Neural progenitor cell (in vitro differentiated cells): ENCODE measurements at regions not wholly inside any gene's neighbourhood (a gene's known extent, or its start where the extent isn't known, plus 50 kb on each side); places are given as distances from the start of the nearest gene placed in this dataset.

ENCODE experiments used
- DNase-seq: peaks from one replicate; pipeline ENCODE4 v3.0.0-alpha.2; 2016; ENCODE audit warnings: low spot score
- H2AFZ ChIP-seq: fragments of 200-600 bp; sonication (generic); replicated peaks from 2 replicates; pipeline ENCODE4 v1.6.1; 2016; ENCODE audit warnings: antibody characterized with exemption
- H3F3A ChIP-seq: fragments of 200-600 bp; sonication (generic); 2 replicates; pipeline ENCODE4 v1.6.1; 2016; ENCODE audit warnings: antibody characterized with exemption, low read depth
- H3K27ac ChIP-seq: fragments of 200-600 bp; sonication (generic); 2 replicates; pipeline ENCODE4 v1.5.1; 2016; ENCODE audit warnings: mild to moderate bottlenecking
- H3K27me3 ChIP-seq: fragments of 200-600 bp; sonication (generic); 2 replicates; pipeline ENCODE4 v1.6.1; 2016; ENCODE audit warnings: mild to moderate bottlenecking, moderate library complexity
- H3K36me3 ChIP-seq: fragments of 200-600 bp; sonication (generic); 2 replicates; pipeline ENCODE4 v1.5.1; 2016
- H3K4me1 ChIP-seq: fragments of 200-600 bp; sonication (generic); 2 replicates; pipeline ENCODE4 v1.6.1; 2016; ENCODE audit warnings: mixed run types
- H3K4me2 ChIP-seq: fragments of 200-600 bp; sonication (generic); 2 replicates; pipeline ENCODE4 v1.6.1; 2016
- H3K4me3 ChIP-seq: fragments of 200-600 bp; sonication (generic); 2 replicates; pipeline ENCODE4 v1.5.1; 2016
- H3K79me2 ChIP-seq: fragments of 200-600 bp; sonication (generic); 2 replicates; pipeline ENCODE4 v1.6.1; 2016; ENCODE audit warnings: low read depth
- H3K9ac ChIP-seq: fragments of 200-600 bp; sonication (generic); 2 replicates; pipeline ENCODE4 v1.6.1; 2016
- H3K9me3 ChIP-seq: fragments of 200-600 bp; sonication (generic); 2 replicates; pipeline ENCODE4 v1.5.1; 2016; ENCODE audit warnings: low read depth
- H4K20me1 ChIP-seq: fragments of 200-600 bp; sonication (generic); 2 replicates; pipeline ENCODE4 v1.6.1; 2016; ENCODE audit warnings: low read depth
- H3K27ac Mint-ChIP-seq: 3 replicates; pipeline ENCODE4 v1.8.0; 2021; ENCODE audit warnings: mixed read lengths
- H3K27me3 Mint-ChIP-seq: 2 replicates; pipeline ENCODE4 v1.8.0; 2022; ENCODE audit warnings: low read depth, mild to moderate bottlenecking, inconsistent platforms, moderate library complexity, mixed read lengths; ENCODE audit not compliant: insufficient read depth
- H3K36me3 Mint-ChIP-seq: 3 replicates; pipeline ENCODE4 v1.8.0; 2021; ENCODE audit warnings: mixed read lengths
- H3K4me1 Mint-ChIP-seq: 3 replicates; pipeline ENCODE4 v1.8.0; 2021; ENCODE audit warnings: mixed read lengths
- H3K4me3 Mint-ChIP-seq: 3 replicates; pipeline ENCODE4 v1.8.0; 2021; ENCODE audit warnings: mild to moderate bottlenecking, moderate library complexity, mixed read lengths
- H3K9me3 Mint-ChIP-seq: 3 replicates; pipeline ENCODE4 v1.8.0; 2020; ENCODE audit warnings: mixed read lengths
- EZH2 ChIP-seq: fragments of 200-600 bp; sonication (generic); IDR thresholded peaks from 2 replicates; pipeline ENCODE4 v1.6.1; 2017; ENCODE audit warnings: antibody characterized with exemption, mild to moderate bottlenecking, moderate library complexity
- EZH2phosphoT487 ChIP-seq: fragments of 200-600 bp; sonication (generic); IDR thresholded peaks from 2 replicates; pipeline ENCODE4 v1.6.1; 2017; ENCODE audit warnings: antibody characterized with exemption
- TF ChIP-seq, protein P1 (sequence below): fragments of 200-600 bp; sonication (generic); IDR thresholded peaks from 2 replicates; pipeline ENCODE4 v1.5.1; 2017; ENCODE audit warnings: antibody characterized with exemption, mild to moderate bottlenecking

- Histone ChIP-seq H4K20me1 (no peaks in the 10 kb centered on the region), H3K4me1 (no peaks in the 10 kb centered on the region), H3K9ac (no peak overlapping the region), H2AFZ (no peak overlapping the region), H3K4me3 (no peak overlapping the region), H3K27me3 (no peaks in the 10 kb centered on the region), H3F3A (no peaks in the 10 kb centered on the region), H3K79me2 (no peaks in the 10 kb centered on the region), H3K36me3 (no peaks in the 10 kb centered on the region), H3K4me2 (no peak overlapping the region), H3K27ac (no peak overlapping the region), H3K9me3 (no peaks in the 10 kb centered on the region)
- DNase-seq, result no peak
- TF ChIP-seq EZH2, result no peak
- TF ChIP-seq, protein P1, sequence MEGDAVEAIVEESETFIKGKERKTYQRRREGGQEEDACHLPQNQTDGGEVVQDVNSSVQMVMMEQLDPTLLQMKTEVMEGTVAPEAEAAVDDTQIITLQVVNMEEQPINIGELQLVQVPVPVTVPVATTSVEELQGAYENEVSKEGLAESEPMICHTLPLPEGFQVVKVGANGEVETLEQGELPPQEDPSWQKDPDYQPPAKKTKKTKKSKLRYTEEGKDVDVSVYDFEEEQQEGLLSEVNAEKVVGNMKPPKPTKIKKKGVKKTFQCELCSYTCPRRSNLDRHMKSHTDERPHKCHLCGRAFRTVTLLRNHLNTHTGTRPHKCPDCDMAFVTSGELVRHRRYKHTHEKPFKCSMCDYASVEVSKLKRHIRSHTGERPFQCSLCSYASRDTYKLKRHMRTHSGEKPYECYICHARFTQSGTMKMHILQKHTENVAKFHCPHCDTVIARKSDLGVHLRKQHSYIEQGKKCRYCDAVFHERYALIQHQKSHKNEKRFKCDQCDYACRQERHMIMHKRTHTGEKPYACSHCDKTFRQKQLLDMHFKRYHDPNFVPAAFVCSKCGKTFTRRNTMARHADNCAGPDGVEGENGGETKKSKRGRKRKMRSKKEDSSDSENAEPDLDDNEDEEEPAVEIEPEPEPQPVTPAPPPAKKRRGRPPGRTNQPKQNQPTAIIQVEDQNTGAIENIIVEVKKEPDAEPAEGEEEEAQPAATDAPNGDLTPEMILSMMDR, result no peak
- no peak for TF ChIP-seq EZH2phosphoT487
- peaks cover 22% of the 10 kb centered on the region for H3K9me3 Mint-ChIP-seq
- H3K4me1 Mint-ChIP-seq, result no peaks in the 10 kb centered on the region
- no peak overlapping the region for H3K27ac Mint-ChIP-seq
- no peak overlapping the region for H3K4me3 Mint-ChIP-seq
- peaks cover 8% of the 10 kb centered on the region for H3K36me3 Mint-ChIP-seq
- H3K27me3 Mint-ChIP-seq, result peaks cover 17% of the 10 kb centered on the region
Measured at GRCh38 chr6:99022039-99022609, 74.4 kb upstream of the FBXL4 start.

DNA sequence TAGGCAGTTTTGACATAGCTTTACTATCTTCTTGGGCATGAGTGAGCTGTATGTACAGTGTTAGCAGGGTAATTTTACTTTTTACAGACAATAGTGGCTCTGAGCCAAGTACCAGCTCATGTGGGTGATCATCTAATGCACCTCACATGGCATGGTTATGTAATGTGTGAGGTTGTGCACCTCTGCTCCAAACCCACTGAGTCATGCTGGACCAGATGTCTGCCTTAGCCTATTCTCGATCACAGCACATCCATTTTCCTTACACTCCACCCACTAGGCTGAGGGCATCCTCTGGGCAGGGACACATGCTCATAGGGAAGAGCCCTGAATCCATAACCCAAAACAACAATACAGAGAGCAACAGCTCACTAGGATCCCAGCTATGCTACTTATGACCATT, 71.6 kb upstream of the FBXL4 start:
- Histone ChIP-seq H2AFZ (no peak overlapping the region), H3F3A (no peaks in the 10 kb centered on the region), H4K20me1 (no peaks in the 10 kb centered on the region), H3K4me1 (no peaks in the 10 kb centered on the region), H3K4me2 (no peak overlapping the region), H3K4me3 (no peak overlapping the region), H3K27ac (no peak overlapping the region), H3K9me3 (no peaks in the 10 kb centered on the region), H3K36me3 (no peaks in the 10 kb centered on the region), H3K27me3 (no peaks in the 10 kb centered on the region), H3K9ac (no peak overlapping the region), H3K79me2 (no peaks in the 10 kb centered on the region)
- Mint-ChIP-seq H3K27ac (no peak overlapping the region), H3K4me3 (no peak overlapping the region), H3K27me3 (peaks cover 9% of the 10 kb centered on the region), H3K4me1 (no peaks in the 10 kb centered on the region), H3K36me3 (no peaks in the 10 kb centered on the region), H3K9me3 (peaks cover 2% of the 10 kb centered on the region)
- DNase-seq, result no peak
- no peak for TF ChIP-seq EZH2phosphoT487
- TF ChIP-seq, protein P1, result no peak
- TF ChIP-seq EZH2, result no peak

GRCh38 chr6:99017150-99017549, 69.4 kb upstream of the FBXL4 start:
- Mint-ChIP-seq H3K4me3 (no peak overlapping the region), H3K4me1 (no peaks in the 10 kb centered on the region), H3K27me3 (peaks cover 9% of the 10 kb centered on the region), H3K27ac (no peak overlapping the region), H3K36me3 (no peaks in the 10 kb centered on the region), H3K9me3 (no peaks in the 10 kb centered on the region)
- Histone ChIP-seq H3K4me1 (no peaks in the 10 kb centered on the region), H3K36me3 (no peaks in the 10 kb centered on the region), H3K27me3 (no peaks in the 10 kb centered on the region), H3K27ac (no peak overlapping the region), H3K4me3 (no peak overlapping the region), H3K9ac (no peak overlapping the region), H4K20me1 (no peaks in the 10 kb centered on the region), H3K79me2 (no peaks in the 10 kb centered on the region), H2AFZ (no peak overlapping the region), H3K9me3 (no peaks in the 10 kb centered on the region), H3F3A (no peaks in the 10 kb centered on the region), H3K4me2 (no peak overlapping the region)
- no peak for TF ChIP-seq EZH2phosphoT487
- TF ChIP-seq EZH2, result no peak
- DNase-seq, result no peak

GRCh38 chr6:99016355-99016754, 68.6 kb upstream of the FBXL4 start:
- H3F3A ChIP-seq, result no peaks in the 10 kb centered on the region
- no peaks in the 10 kb centered on the region for H4K20me1 ChIP-seq
- no peak overlapping the region for H3K4me3 Mint-ChIP-seq
- peaks cover 9% of the 10 kb centered on the region for H3K27me3 Mint-ChIP-seq
- no peak overlapping the region for H3K4me3 ChIP-seq
- H3K4me1 Mint-ChIP-seq, result no peaks in the 10 kb centered on the region
- H3K27ac Mint-ChIP-seq, result no peak overlapping the region
- H3K9ac ChIP-seq, result no peak overlapping the region
- H3K9me3 Mint-ChIP-seq, result no peaks in the 10 kb centered on the region
- H3K36me3 ChIP-seq, result no peaks in the 10 kb centered on the region
- H3K4me1 ChIP-seq, result no peaks in the 10 kb centered on the region
- H3K27ac ChIP-seq, result no peak overlapping the region
- no peaks in the 10 kb centered on the region for H3K36me3 Mint-ChIP-seq
- H2AFZ ChIP-seq, result no peak overlapping the region
- no peak for DNase-seq
- H3K79me2 ChIP-seq, result no peaks in the 10 kb centered on the region
- no peaks in the 10 kb centered on the region for H3K27me3 ChIP-seq
- no peak overlapping the region for H3K4me2 ChIP-seq
- no peak for TF ChIP-seq EZH2
- TF ChIP-seq, protein P1, result no peak
- TF ChIP-seq EZH2phosphoT487, result no peak
- H3K9me3 ChIP-seq, result no peaks in the 10 kb centered on the region
